HG02763 (cell line): ENCODE measurements at regions not wholly inside any gene's neighbourhood (a gene's known extent, or its start where the extent isn't known, plus 50 kb on each side); places are given as distances from the start of the nearest gene placed in this dataset.
"Not testable (repeated sequence)": the region's sequence is repeated elsewhere in the genome, so short reads cannot be mapped to it uniquely, and the experiment has no call there.

ENCODE experiments used
- ATAC-seq: cut with Tn5 transposase; IDR thresholded peaks from one replicate; pipeline ENCODE4 v1.9.1; 2021; ENCODE audit warnings: mild to moderate bottlenecking, moderate library complexity; ENCODE audit not compliant: unreplicated experiment

DNA sequence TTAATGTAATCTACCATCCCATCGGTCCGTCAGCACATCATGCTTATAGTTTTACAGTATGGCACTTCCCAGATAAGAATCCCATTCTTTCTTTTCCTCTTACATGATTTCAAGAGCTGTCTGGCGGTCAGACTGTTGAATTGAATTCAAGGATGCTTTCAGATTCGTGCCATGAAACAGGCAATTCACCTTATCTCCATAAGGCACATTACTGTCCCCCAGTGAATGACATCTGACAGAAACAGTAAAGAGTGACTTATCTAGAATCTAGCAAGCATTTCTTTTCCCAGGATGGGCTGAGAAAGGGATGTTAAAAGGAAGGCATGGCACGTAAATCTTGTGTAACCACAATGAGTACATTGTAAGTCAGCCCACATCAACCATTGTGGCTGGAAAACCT is 61.1 kb upstream of the SEM1 start:
- ATAC-seq: no peak

- no peak for ATAC-seq
Measured at GRCh38 chr7:96772139-96772694, 62.6 kb upstream of the SEM1 start.

- no peak for ATAC-seq
Measured at GRCh38 chr7:96773483-96773882, 63.8 kb upstream of the SEM1 start.

DNA sequence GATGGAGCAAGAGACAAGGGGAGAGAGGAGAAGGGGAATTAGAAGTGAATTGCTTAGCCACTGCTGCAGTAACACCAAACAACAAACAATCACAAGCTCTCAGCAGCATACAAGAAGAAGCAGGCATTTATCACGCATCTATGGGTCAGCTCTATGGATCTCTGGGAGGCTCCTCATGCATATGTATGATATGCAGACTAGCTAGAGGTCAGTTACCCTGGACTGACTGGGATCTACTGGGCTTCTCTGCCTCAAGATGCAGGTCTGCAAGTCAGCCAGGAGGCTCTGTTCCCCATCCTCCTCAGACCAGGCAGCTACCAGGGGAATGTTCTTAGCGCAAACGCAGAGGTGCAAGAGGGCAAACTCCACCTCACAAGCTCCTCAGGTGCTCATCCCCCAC is 64.7 kb upstream of the SEM1 start:
- ATAC-seq: no peak

GRCh38 chr7:96775046-96775445 is 65.4 kb upstream of the SEM1 start:
- no peak for ATAC-seq

DNA sequence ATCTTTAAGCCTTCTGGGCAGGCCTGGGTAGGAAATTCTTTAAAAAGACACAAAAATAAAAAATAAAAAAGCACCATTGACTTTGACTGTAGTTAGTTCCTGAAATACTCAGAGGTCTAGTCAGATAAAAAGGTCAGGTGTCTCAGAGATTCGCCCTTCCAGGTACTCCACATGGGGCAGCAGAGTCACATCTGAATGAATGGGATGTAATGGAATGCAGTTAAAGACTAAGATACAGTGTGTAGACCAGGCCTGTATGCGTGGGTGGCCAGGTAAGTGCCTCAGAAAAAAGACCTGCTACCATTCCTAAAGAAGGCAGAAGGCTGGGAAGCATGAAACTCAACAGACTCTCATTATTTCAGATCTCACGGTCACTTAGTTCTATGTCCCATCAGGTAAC is 68.6 kb upstream of the SEM1 start:
- ATAC-seq: no peak

GRCh38 chr7:96781919-96782318 is 72.3 kb upstream of the SEM1 start:
- no peak for ATAC-seq

DNA sequence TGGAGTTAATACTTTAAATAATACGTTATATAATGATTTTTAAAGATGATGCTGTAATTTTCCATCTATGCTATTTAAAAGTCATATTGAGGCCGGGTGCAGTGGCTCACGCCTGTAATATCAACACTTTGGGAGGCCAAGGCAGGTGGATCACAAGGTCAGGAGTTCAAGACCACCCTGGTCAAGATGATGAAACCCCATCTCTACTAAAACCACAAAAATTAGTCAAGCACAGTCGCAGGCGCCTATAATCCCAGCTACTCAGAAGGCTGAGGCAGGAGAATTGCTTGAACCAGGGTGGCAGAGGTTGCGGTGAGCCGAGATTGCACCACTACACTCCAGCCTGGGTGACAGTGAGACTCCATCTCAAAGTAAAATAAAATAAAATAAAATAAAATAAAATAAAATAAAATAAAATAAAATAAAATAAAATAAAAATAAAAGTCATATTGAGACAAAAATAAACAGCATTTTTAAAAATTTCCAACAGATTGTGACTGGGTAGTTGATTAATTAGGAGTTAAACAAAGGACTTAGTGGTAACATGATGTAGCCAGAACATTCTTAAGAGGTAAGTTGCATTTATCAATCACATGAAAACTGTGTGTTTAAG is 73.1 kb upstream of the SEM1 start:
- ATAC-seq: not testable (repeated sequence)

- ATAC-seq: no peak
Measured at GRCh38 chr7:96784597-96784996, 75.0 kb upstream of the SEM1 start.

DNA sequence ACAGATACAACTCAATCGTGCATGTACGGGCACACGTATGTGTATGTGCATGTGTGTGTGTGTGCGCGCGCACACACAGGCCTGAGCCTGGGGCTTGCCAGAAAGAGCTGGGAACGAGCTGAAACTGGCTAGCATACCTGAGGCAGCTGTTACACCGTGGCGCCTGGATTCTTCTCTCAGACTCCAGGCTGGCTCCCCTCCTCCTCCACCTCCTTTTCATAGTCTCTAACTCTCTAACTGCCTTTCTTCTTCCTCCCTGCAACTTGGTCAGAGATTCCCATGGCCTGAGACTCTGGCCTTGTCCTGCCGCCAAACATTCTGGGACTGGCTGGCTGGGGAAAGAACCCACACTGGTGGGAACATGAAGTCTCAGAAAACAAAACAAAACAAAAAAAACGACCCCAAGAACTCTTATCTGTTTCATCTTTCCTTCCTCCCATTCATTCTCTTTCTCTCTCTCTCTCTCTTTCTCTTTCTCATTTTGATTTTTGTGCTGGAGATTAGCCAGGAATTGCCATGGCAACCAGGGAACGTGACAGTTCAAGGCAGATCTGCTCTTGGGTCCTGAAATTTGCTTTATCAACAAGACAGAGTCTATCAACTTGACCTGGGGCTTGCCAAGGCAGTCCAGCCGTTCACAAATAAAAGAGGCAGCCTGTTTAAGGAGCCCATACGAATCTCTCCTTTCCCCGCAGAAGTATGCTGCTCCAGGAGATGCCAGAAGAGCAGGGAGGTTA is 76.8 kb upstream of the SEM1 start:
- no peak for ATAC-seq

DNA sequence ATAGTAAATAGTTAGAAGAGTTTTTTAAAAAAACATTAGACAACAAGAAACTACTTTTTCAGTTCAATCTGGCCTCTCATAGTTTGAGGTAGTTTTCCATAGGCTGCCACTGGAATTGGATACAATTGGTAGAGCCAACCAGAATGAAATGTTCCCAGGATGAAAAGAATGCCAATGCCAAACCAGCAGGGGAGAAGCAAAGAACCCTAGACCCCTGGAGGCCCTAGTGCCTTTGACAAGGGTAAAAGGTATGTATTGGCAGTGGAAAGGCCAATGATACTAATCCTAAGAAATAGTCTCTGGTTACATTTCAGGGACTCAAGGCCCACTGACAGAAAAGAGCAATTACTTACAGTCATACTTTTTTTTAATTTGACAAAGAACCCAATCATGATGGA is 77.4 kb upstream of the SEM1 start:
- ATAC-seq: no peak

- no peak for ATAC-seq
Measured at GRCh38 chr7:96789914-96790313, 80.3 kb upstream of the SEM1 start.

- no peak for ATAC-seq
Measured at GRCh38 chr7:96792115-96792514, 82.5 kb upstream of the SEM1 start.

- ATAC-seq: no peak
Measured at GRCh38 chr7:96794063-96794462, 84.4 kb upstream of the SEM1 start.

- no peak for ATAC-seq
Measured at GRCh38 chr7:96800122-96800521, 90.5 kb upstream of the SEM1 start.

DNA sequence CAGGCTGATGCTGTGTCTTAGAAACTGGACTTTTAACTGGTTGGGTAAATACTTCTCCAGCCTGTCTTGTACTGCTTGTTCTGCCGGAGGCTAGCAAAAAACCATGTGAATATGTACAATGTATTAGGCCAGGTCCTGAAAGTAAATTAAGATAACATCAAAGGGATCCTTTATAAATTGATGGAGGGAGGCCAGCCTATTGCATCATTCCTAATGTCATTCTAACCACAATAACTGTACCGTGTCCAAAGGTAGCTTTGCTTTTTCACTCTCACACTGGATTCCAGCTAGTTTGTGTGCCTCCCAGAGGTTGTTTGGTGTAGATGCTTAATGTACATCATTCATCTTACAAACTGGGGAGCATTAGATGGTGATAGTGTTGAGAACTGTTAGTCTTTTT is 91.2 kb upstream of the SEM1 start:
- no peak for ATAC-seq

DNA sequence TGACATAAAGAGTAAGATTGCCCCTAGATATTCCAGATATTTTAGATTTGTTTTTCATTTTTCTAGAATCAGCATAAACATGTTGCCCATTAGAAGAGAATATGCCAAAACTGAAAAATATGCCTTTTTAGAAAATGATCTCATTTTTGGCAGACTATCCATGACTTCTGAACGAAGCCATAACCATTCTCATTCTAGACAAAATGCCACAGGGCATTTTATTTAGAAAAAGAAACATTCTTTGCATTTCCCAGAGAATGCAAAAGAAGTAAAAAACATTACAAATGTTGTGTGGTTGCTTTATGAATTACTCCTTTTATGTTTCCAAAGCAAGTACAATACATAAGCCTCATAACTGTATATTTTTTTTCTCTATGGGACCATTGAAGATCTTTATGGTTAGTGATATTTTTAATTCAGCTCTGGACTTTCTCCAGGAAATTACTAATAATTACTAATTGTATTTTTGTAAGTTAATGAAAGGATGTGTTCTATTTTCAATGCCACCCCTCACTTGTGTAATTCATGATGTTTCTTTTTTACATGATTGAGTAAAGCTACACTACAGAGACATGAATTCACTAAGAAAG is 109.6 kb upstream of the SEM1 start:
- ATAC-seq: no peak

DNA sequence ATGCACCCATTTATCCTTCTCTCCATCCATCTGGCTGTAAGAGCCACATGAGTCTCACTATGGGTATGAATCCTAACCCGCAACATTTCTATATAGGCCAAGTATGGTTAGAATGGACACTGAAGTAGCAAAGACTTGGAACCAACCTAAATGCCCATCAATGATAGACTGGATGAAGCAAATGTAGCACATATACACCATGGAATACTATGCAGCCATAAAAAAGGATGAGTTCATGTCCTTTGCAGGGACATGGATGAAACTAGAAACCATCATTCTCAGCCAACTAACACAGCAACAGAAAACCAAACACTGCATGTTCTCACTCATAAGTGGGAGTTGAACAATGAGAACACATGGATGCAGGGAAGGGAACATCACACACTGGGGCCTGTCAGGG is 111.5 kb upstream of the SEM1 start:
- not testable (repeated sequence) for ATAC-seq

DNA sequence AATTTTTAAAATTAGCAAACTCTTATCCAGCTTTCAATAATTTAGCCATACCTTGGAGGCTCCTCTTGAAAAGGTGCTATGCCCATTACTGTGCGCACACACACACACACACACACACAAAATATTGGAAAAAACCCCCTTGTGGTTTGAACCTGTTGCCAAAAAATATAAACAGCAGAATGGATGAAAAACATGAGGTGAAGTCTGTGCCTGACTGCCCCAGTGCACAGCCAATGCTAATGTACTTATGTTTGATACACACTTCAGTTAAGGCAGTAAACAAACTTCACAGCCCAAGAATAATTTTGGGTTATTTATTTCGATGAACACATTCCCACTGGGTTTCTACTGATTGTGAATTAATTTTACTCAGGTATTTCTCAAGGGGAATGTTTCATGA is 113.2 kb upstream of the SEM1 start:
- no peak for ATAC-seq

GRCh38 chr7:96823274-96823673 is 113.6 kb upstream of the SEM1 start:
- no peak for ATAC-seq

DNA sequence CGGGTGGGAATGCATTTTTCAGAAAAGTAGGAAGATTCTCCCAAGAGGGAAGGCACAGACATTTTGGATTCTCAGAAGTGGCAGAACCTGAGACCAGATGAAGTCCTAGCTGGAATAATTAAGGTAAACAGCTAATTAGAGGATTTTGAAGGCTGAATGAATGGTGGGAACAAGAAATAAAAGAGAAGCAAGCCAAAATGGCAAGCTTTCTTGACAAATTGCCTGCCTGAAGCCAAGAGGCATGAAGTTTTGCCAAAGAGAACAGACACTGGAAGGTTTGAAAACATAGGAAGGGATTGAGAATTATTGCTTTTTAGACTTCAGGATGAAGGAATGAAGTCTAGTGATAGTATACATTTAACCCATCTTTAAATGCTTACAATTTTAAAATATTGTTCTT is 115.0 kb upstream of the SEM1 start:
- ATAC-seq: no peak

DNA sequence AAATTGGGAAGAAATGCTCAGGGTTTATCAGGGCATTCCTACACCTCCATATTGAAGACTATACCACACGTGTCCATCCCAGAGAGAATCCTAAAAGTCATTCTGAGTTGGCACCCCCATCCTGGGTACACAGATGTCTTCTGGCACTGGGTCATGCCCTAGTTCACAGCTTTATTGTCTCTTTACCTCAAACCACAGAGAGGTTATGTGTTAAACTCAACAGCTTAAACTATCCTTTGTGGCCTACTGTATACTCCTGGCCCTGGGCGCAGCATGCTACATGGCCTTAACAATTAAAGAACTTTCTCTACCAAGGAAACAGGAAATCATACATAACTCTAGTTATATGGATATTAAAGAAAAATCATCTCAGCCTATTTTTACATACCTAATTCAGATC is 115.6 kb upstream of the SEM1 start:
- no peak for ATAC-seq
